ENCODE measurements at regions not wholly inside any gene's neighbourhood (a gene's known extent, or its start where the extent isn't known, plus 50 kb on each side); places are given as distances from the start of the nearest gene placed in this dataset.

DNA sequence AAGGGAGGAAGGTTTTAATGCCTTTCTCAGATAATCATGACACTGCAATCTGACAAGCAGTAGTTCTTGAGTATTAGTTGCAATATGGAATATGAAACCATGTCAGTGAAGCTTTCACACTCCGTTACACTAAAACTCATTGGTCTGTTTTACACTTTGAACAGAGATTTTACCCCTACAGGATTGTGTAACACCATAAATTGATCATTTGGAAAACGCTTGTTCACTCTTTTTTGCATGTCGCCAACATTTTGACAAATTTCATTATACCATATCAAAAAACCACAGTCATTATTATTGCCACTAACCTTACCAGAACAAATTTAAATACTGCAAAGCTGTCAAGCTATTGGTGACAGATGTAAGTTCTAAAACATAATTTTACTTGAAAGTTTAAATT is 404.8 kb upstream of the THBS1 start:
- TF ChIP-seq, protein P1, sequence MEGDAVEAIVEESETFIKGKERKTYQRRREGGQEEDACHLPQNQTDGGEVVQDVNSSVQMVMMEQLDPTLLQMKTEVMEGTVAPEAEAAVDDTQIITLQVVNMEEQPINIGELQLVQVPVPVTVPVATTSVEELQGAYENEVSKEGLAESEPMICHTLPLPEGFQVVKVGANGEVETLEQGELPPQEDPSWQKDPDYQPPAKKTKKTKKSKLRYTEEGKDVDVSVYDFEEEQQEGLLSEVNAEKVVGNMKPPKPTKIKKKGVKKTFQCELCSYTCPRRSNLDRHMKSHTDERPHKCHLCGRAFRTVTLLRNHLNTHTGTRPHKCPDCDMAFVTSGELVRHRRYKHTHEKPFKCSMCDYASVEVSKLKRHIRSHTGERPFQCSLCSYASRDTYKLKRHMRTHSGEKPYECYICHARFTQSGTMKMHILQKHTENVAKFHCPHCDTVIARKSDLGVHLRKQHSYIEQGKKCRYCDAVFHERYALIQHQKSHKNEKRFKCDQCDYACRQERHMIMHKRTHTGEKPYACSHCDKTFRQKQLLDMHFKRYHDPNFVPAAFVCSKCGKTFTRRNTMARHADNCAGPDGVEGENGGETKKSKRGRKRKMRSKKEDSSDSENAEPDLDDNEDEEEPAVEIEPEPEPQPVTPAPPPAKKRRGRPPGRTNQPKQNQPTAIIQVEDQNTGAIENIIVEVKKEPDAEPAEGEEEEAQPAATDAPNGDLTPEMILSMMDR (IDR thresholded peaks at IDR 0.05) = no peak
- TF ChIP-seq EP300 (IDR thresholded peaks at IDR 0.05) (no peak), POLR2AphosphoS5 (IDR thresholded peaks at IDR 0.05) (no peak), POLR2A (IDR thresholded peaks at IDR 0.05) (no peak)
